Keratinocyte (primary cell): ENCODE measurements at regions not wholly inside any gene's neighbourhood (a gene's known extent, or its start where the extent isn't known, plus 50 kb on each side); places are given as distances from the start of the nearest gene placed in this dataset.
"Not testable (repeated sequence)": the region's sequence is repeated elsewhere in the genome, so short reads cannot be mapped to it uniquely, and the experiment has no call there.

Source experiments
- DNase-seq: peaks from one replicate; pipeline ENCODE4 v3.0.0-alpha.2; 2011; ENCODE audit warnings: low read depth, missing footprints, low spot score
- FAIRE-seq: peaks from 2 replicates; lab custom pipeline; 2011; peaks lifted over from hg19 to GRCh38; lab: Jason Lieb, UNC
- H2AFZ ChIP-seq: 2 replicates; pipeline ENCODE4 v1.6.0; 2012; ENCODE audit warnings: low read length, control low read depth, inconsistent platforms; ENCODE audit not compliant: control insufficient read depth
- H3K27ac ChIP-seq: 2 replicates; pipeline ENCODE4 v1.5.1; 2011; ENCODE audit warnings: low read length; ENCODE audit not compliant: control insufficient read depth, insufficient read depth
- H3K27me3 ChIP-seq: 3 replicates; pipeline ENCODE4 v1.6.0; 2011; ENCODE audit warnings: low read length; ENCODE audit not compliant: control insufficient read depth, insufficient read depth; ENCODE audit errors: extremely low read depth
- H3K36me3 ChIP-seq, 2 experiments: 2 replicates in 1 of 2; 3 replicates in 1 of 2; pipeline ENCODE4 v1.5.1; 2011; ENCODE audit warnings: low read length in 2 of 2, mild to moderate bottlenecking in 1 of 2; ENCODE audit not compliant: control insufficient read depth in 2 of 2, insufficient read depth in 2 of 2; ENCODE audit errors: extremely low read depth in 1 of 2
- H3K4me1 ChIP-seq: 3 replicates; pipeline ENCODE4 v1.5.1; 2011; ENCODE audit warnings: low read length; ENCODE audit not compliant: control insufficient read depth, insufficient read depth; ENCODE audit errors: extremely low read depth
- H3K4me2 ChIP-seq: 3 replicates; pipeline ENCODE4 v1.6.0; 2011; ENCODE audit warnings: low read depth, low read length; ENCODE audit not compliant: control insufficient read depth, insufficient read depth; ENCODE audit errors: extremely low read depth
- H3K4me3 ChIP-seq, 3 experiments: fragments of 200-600 bp in 1 of 3; sonication (generic) in 1 of 3; 2 replicates in 2 of 3; 3 replicates in 1 of 3; pipeline ENCODE4 v1.5.1; 2011 to 2016; ENCODE audit warnings: low read length in 3 of 3, mild to moderate bottlenecking in 3 of 3, control low read depth in 2 of 3, inconsistent platforms in 1 of 3, low read depth in 1 of 3, mixed read lengths in 1 of 3, mixed run types in 1 of 3, moderate library complexity in 1 of 3; ENCODE audit not compliant: control insufficient read depth in 2 of 3, insufficient read depth in 2 of 3; ENCODE audit errors: extremely low read depth in 1 of 3
- H3K79me2 ChIP-seq: 2 replicates; pipeline ENCODE4 v1.6.0; 2012; ENCODE audit warnings: low read length; ENCODE audit not compliant: control insufficient read depth, insufficient read depth
- H3K9ac ChIP-seq: 3 replicates; pipeline ENCODE4 v1.6.0; 2011; ENCODE audit warnings: low read length; ENCODE audit not compliant: control insufficient read depth, insufficient read depth; ENCODE audit errors: extremely low read depth
- H3K9me1 ChIP-seq: 3 replicates; pipeline ENCODE4 v1.6.0; 2011; ENCODE audit warnings: low read length; ENCODE audit not compliant: control insufficient read depth, insufficient read depth; ENCODE audit errors: extremely low read depth
- H3K9me3 ChIP-seq: 2 replicates; pipeline ENCODE4 v1.5.1; 2012; ENCODE audit warnings: low read depth, low read length; ENCODE audit not compliant: control insufficient read depth
- H4K20me1 ChIP-seq: 3 replicates; pipeline ENCODE4 v1.6.0; 2011; ENCODE audit warnings: low read length; ENCODE audit not compliant: control insufficient read depth, insufficient read depth; ENCODE audit errors: extremely low read depth
- CTCF ChIP-seq, 3 experiments: IDR thresholded peaks in 1 of 3; conservative IDR thresholded peaks in 1 of 3; optimal IDR thresholded peaks in 1 of 3; 2 replicates in 2 of 3; 3 replicates in 1 of 3; pipeline versions ENCODE3 to v1.5.1; 2011; ENCODE audit warnings: low read length in 3 of 3, mild to moderate bottlenecking in 3 of 3, moderate library complexity in 2 of 3, control low read depth in 1 of 3, inconsistent platforms in 1 of 3; ENCODE audit not compliant: insufficient read depth in 2 of 3; ENCODE audit errors: extremely low read depth in 1 of 3
- EZH2 ChIP-seq: IDR thresholded peaks from one replicate; pipeline ENCODE4 v1.6.1; 2012; ENCODE audit warnings: inconsistent platforms, mild to moderate bottlenecking, low read length, moderate library complexity
- dilution Hi-C: fragments of 300-500 bp; cut with MboI; formaldehyde crosslinking; loops from one replicate; pipeline ENCODE4 v1.7.0; 2020; ENCODE audit warnings: low sequenced_read_pairs; ENCODE audit not compliant: extremely low pct_ligation_motif_present

DNA sequence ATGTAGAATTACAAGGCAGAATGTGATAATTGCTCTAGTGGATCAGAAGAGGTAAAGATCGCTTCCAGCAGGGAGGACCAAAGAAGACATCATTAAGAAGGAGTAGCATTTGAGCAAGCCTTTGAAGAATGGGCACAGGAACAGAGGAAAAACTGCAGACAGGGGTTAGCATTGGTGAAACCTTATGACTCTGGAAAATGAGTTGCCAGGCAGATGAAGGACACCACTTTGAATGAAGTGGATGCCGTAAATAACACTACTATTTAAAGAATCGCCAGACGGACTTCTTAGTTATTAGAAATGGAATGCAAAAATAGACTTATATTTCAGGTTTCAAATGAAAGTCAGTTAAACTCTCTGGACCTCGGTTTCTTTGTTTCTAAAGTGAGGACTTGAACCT, 727.7 kb downstream of the USP25 start:
- H3K79me2 ChIP-seq: no peaks in the 10 kb centered on the region
- no peaks in the 10 kb centered on the region for H3K4me1 ChIP-seq
- H3K4me2 ChIP-seq: no peak overlapping the region
- no peak overlapping the region for H3K4me3 ChIP-seq
- TF ChIP-seq CTCF (optimal IDR thresholded peaks at IDR 0.05 in 1 of 3, IDR thresholded peaks at IDR 0.05 in 1 of 3, conservative IDR thresholded peaks at IDR 0.05 in 1 of 3; ENCODE audit: extremely low read depth in 1 of 3, insufficient read depth in 2 of 3, low read length in 3 of 3) (no peak), EZH2 (no peak)
- H3K9me3 ChIP-seq: no peaks in the 10 kb centered on the region
- DNase-seq: no peak
- H3K9ac ChIP-seq: no peak overlapping the region
- dilution Hi-C loops: no loop called here
- H3K27me3 ChIP-seq: no peaks in the 10 kb centered on the region
- no peak overlapping the region for H2AFZ ChIP-seq
- H3K36me3 ChIP-seq: no peaks in the 10 kb centered on the region
- no peaks in the 10 kb centered on the region for H3K9me1 ChIP-seq
- no peak overlapping the region for H3K27ac ChIP-seq
- no peak for FAIRE-seq
- H4K20me1 ChIP-seq: no peaks in the 10 kb centered on the region

DNA sequence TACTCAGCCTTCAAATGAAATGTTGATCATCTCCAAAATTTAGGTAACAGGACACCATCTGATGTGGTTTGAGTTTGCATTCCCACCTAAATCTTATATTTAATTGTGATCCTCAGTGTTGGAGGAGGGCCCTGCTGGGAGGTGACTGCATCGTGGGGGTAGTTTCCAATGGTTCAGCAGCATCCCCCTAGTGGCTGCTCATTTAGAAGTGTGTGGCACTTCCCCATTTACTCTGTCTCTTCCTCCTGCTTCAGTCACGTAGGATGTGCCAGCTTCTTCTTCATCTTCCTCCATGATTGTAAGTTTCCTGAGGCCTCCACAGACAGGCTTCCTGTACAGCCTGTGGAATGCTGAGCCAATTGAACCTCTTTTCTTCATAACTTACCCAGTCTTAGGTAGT, 731.2 kb downstream of the USP25 start:
- Histone ChIP-seq H3K4me1 (no peaks in the 10 kb centered on the region), H2AFZ (no peak overlapping the region), H4K20me1 (no peaks in the 10 kb centered on the region), H3K9me1 (no peaks in the 10 kb centered on the region), H3K4me3 (no peak overlapping the region), H3K4me2 (no peak overlapping the region), H3K79me2 (no peaks in the 10 kb centered on the region), H3K9ac (no peak overlapping the region), H3K27ac (no peak overlapping the region), H3K27me3 (no peaks in the 10 kb centered on the region), H3K9me3 (no peaks in the 10 kb centered on the region), H3K36me3 (no peaks in the 10 kb centered on the region)
- DNase-seq (no peak), FAIRE-seq (no peak)
- TF ChIP-seq CTCF (optimal IDR thresholded peaks at IDR 0.05 in 1 of 3, IDR thresholded peaks at IDR 0.05 in 1 of 3, conservative IDR thresholded peaks at IDR 0.05 in 1 of 3; ENCODE audit: extremely low read depth in 1 of 3, insufficient read depth in 2 of 3, low read length in 3 of 3) (peak in 2 of 3 experiments; percentile 10 to 13), EZH2 (no peak)
- dilution Hi-C loops: no loop called here

- H3K9me3 ChIP-seq, FAIRE-seq, dilution Hi-C loops, H3K27ac ChIP-seq, H2AFZ ChIP-seq, H3K9ac ChIP-seq, H3K36me3 ChIP-seq, H3K79me2 ChIP-seq, H4K20me1 ChIP-seq, H3K4me1 ChIP-seq, H3K4me3 ChIP-seq, DNase-seq, H3K4me2 ChIP-seq, H3K9me1 ChIP-seq, H3K27me3 ChIP-seq: not testable (repeated sequence)
Observed at GRCh38 chr21:16464211-16464889, 734.6 kb downstream of the USP25 start.
